GM23338 (cell line): ENCODE measurements at regions not wholly inside any gene's neighbourhood (a gene's known extent, or its start where the extent isn't known, plus 50 kb on each side); places are given as distances from the start of the nearest gene placed in this dataset.

Experiments
- CREB1 ChIP-seq: fragments of 250-450 bp; sonication (Bioruptor Pico); IDR thresholded peaks from 2 replicates; pipeline ENCODE4 v1.5.0; 2020; ENCODE audit warnings: low read depth, mild to moderate bottlenecking, moderate library complexity
- CTCF ChIP-seq, 2 experiments: fragments of 200-600 bp in 1 of 2; sonication (generic) in 1 of 2; conservative IDR thresholded peaks; 2 replicates each; pipeline versions ENCODE4 v1.5.1 to v1.6.1; 2016 to 2017; ENCODE audit warnings: antibody characterized with exemption in 2 of 2, low read depth in 2 of 2, mild to moderate bottlenecking in 2 of 2, moderate library complexity in 1 of 2
- EZH2 ChIP-seq: fragments of 200-600 bp; sonication (generic); IDR thresholded peaks from one replicate; pipeline ENCODE4 v1.8.0; 2017; ENCODE audit warnings: antibody characterized with exemption, mild to moderate bottlenecking, low read depth; ENCODE audit not compliant: unreplicated experiment
- POLR2AphosphoS5 ChIP-seq: IDR thresholded peaks from 2 replicates; pipeline ENCODE4 v1.6.1; 2016; ENCODE audit warnings: antibody characterized with exemption, low read depth

DNA sequence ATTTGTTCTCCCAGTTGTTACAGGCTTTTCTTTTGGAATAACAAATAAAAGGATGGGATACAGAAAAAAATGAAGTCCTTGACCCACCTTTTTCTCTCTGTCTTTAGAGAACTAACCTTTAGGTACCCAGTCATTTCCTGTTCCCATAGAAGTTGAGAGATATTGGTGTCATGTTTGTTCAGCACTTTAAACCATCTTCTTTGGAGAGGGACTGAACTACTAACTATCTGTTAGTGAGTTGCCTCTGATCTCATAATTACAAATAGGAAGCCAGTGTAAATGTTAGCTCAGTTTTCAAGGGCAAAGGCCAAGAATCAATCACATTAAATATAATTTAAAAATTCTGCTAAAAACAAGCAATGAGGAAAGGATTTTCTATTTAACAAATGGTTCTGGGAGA, 72.9 kb upstream of the DCBLD2 start:
- TF ChIP-seq EZH2 (no peak), CTCF (conservative IDR thresholded peaks at IDR 0.05; ENCODE audit: low read depth in 2 of 2) (no peak), POLR2AphosphoS5 (no peak), CREB1 (CRISPR knock-in tag) (no peak)
